ENCODE measurements at regions not wholly inside any gene's neighbourhood (a gene's known extent, or its start where the extent isn't known, plus 50 kb on each side); places are given as distances from the start of the nearest gene placed in this dataset.

DNA sequence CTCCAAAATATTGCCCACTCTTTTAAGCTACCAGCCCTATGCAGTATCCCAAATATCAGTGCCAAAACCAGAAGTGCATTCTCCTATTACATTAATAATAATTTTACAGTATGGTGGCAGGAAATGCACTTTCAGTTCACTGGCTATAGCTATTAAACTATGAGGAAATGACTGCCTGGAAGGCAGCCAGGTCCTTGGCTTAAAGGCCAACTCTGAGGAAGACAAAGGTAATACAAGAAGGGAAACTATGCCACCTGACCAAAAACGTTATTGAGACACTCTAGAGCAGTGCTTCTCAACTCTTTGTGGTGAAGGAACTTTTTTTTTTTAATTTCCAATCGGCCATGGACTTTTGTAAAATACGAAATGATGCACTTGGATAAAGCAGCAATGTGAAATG lies 133.6 kb upstream of the VAMP7 start:
- TF ChIP-seq CTCF (IDR thresholded peaks at IDR 0.05; ENCODE audit: low read length) (no peak), EZH2phosphoT487 (IDR thresholded peaks at IDR 0.05; ENCODE audit: low read length) (no peak)
